DMS 273 (cell line): ENCODE measurements at regions not wholly inside any gene's neighbourhood (a gene's known extent, or its start where the extent isn't known, plus 50 kb on each side); places are given as distances from the start of the nearest gene placed in this dataset.
A peak's percentile ranks its signal among the peaks of the same experiment; 100 is the strongest.

ENCODE experiments used
- DNase-seq: peaks from one replicate; lab custom pipeline; 2025; ENCODE audit not compliant: unreplicated experiment; lab: John Stamatoyannopoulos, UW

DNA sequence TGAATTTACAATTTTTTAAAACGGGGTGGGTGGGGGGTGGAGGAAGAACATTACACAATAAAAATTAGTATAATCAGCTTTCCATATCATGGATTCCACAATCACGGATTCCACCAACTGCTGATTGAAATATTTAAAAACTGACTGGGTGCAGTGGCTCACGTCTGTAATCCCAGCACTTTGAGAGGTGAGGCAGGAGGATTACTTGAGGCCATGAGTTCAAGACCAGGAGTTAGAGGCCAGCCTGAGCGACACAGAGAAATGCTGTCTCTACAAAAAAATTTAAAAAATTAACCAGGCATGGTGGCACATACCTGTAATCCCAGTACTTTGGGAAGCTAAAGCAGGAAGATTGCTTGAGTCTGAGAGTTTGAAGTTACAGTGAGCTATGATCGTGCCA lies 254.7 kb downstream of the ATG4C start:
- DNase-seq: no peak

DNA sequence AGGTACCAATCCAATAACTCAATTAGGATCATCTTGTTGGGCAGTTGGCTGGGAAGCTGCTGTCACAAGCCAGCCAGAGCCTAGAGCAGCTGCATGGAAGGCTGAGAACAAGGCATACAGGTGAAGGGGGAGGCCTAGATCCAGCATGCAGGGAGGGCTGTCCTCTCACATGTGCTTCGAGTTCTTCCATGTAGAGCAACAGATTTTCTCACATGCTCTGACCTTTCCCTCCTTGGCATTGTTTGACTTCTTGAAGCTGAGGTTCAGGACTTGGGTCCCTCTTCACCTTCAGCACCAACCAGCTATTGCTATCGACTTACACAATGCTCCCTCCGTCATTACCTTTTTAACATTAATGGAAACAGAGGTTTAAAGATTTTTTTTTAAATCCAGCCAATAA lies 257.7 kb downstream of the ATG4C start:
- no peak for DNase-seq

DNA sequence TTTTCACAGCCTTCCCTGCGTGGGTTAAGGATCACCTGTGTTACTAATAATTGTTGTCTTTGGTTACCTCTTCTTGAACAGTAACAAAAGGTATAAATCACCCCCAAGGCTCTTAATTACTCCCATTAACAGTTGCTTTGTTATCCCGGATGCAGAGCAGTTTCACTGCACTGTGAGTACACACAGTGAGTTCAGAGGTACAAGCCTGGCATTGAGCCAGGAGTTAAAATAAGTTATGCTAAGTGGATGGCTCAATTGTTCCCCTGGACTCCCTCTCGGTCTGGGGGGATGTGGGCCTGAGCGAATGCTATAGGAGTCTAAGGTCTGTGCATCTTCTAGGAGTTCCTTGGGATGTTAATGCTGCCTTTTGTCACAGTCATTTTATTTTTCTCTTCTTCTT lies 258.3 kb downstream of the ATG4C start:
- DNase-seq: no peak

DNA sequence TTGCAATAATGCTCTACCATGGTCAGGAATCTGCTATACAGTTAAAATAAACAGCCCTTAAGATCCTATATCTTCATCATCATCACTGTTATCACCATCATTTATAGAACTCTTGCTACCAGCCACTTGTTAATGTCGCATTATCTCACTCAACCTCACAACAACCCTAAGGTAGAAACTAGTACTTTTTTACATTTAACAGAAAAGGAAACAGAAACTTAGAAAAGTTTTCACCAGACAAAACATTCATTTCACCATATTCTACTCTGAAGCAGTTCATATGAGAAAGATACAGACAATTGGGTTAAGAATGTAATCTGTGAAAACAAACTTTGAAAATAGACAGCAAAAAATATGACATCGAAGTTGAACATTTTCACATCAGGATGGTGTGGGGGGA lies 262.6 kb downstream of the ATG4C start:
- no peak for DNase-seq

DNA sequence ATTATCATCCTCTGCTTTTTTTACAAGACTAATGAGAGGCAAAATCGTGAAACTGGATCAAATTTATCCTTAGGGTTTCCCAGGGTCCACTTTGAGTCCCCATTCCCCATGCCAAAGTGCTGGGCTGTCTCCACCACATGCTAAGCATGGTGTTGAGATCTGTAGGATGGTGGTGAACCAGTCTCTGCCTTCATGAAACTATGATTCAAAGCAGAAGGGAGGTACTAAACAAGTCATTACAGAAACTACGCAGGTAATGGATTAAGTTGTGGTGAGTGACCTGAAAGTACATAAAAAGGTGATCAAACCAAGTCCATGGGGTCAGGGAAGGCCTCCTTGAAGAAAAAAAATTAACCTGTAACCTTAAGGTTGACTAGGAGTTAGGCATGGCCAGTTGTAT lies 265.2 kb downstream of the ATG4C start:
- no peak for DNase-seq

DNA sequence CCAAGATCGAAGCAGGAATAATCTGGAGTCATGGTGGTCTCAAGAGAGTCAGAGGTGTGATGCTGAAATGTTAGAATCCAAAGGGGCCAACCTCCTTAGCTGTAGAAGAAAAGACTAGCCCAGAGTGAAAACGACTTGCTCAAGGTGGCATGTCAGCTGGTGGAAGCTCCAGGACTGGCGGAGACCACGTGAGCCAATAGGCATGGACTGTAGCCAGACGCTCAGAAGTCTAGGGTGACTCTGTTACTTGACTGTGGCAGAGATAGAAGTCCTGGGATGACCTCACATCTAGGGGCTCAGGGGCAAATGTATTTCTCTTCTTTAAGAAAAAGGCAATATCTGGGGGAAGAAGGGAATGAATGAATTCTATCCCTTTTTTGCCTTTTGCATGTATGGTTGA lies 267.4 kb downstream of the ATG4C start:
- no peak for DNase-seq

DNA sequence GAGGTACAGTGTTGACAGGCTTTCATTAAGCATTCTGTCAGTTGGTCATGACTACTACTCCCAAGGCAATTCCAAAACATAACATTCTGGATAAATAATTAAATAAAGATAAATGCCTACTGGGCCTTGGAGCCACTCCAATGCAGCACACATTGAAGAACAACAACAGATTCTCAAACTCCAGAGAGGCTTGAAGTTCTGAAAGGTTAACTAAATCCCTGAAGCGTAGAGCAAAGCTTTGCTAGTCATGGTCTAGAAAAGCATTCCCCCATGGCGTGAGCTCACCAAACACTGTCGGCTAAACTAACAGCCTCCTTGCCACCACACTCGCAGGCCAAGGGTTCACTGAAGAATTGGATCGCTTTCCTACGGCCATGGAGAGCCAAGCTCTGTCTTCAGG lies 268.0 kb downstream of the ATG4C start:
- no peak for DNase-seq

DNA sequence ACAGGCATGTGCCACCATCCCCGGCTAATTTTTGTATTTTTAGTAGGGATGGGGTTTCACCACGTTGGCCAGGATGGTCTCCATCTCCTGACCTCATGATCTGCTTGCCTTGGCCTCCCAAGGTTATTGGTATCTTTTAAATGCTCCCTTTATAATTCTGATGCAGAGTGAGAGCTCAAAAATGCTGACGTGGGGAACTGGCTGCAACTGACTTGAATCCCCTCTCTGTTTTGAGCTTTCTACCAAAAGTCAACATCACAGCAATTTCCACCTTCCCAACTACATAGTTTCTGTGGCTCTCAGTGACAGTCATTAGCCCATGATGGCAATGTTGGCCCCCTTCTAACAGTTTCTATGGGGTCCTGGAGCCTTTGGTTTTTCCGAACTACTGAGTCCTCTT lies 268.2 kb upstream of the FOXD3 start:
- no peak for DNase-seq

DNA sequence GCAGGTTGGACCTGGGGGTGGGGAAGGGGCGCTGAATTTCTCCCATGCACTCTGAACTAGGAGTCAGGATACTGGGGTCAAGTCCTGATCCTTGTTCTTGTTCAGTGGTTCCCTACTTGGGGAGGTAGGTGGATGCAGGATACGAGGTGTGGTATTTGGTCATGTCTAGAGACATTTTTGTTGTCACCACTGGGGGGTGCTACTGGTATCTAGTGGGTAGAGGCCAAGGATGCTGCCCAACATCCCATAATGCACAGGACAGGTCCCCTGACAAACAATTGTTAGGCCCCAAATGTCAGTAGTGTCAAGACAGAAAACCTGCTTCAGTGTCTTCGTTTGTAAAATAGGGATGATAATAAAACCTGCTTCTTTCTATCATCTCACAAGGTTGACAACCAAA lies 259.0 kb upstream of the FOXD3 start:
- peak; percentile 6 for DNase-seq

DNA sequence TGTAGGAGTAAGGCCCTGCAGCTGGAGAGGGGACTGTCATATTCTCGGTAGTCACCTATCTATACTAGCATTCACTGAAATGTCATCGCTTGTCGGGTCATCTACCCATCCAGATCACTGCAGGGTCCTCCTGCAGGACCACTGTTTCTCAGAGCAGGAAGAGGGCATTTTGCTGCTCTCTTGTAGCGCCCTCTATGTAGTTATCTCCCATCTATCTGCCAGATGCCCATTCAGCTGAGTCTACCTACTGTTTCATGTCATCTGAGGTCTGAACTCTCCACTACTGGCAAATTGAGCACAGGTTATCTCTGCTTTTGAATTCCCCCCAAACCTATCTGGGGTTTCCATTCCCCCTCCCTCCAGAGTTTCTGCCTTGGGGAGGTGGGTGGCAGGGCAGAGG lies 258.2 kb upstream of the FOXD3 start:
- no peak for DNase-seq

DNA sequence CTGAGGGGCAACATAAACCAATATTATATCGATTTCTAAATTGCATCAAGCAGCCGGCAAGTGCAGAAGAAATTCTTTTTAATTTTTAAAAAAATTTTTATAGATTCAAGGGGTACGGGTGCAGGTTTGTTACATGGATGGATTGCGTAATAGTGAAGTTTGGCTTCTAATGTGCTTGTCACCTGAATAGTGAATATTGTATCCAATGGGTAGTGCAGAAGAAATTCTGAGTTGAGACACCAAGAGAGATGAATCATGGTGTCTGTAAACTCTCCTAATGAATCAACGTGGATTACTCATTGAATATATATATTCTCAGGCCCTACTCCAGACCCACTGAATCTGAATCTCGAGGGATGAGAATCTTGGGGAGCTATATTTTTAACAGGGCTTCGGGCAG lies 253.7 kb upstream of the FOXD3 start:
- DNase-seq: no peak

DNA sequence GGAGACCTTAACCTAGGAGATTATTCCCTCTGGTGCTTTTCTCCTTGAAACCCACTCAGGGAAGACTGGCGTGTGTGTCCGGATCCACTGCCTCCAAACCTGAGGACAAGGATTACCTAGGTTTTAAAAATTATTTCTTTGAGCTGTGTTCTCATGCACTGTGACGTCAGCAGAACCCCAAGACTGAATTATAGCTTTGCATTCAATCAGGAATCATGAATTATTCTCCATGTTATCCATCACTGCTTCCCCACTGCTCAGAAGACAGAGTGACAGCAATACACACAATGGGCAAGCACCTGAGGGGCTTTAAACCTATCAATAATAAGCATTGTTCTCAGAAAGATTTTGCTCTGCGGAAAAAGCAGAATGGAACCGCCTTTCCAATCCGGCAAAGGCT lies 253.2 kb upstream of the FOXD3 start:
- no peak for DNase-seq

DNA sequence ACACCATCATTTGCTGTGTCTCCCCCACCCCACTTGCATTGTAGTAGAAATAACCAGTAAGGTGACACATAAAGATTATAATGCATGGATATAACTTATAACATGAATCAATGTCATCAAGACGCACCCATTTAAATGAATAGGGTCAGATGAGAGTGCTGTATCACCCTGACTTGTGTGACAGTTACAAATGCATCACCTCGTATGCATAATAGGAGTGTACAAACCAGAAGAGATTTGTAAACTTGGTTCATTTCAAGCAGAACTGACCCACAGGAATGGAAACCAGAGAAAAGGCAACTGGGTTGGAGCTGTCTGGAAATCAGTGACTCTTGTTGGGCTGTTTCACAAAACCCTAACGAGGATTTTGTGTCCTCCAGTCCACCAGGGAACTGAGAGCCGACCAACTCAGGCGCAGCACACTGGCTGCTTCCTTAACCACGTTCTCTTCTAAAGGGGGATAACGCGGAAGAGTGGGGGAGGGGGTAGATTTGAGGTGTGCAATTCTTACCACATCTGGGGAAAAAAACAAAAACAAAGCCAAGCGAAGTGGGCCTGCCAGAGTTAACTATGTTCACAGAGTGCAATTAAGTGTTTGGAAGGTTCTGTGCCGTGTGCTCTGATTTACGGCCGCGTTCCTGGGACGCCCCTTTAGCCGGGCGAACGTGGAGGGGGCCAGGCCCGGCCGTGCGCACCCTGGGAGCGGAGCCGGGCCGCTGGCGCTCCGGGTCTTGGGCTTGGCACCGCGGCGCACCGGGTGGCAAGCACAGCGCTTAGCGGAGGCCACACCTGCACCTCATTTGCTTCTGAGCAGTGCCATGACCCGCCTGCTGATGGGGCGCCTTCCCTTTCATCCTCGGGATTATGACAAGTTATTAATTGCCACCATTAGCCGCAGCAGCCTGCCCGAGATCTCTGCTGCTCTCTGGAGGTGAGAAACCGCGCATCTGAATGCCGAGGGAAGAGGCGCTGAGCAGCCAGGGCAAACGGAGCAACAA lies 248.8 kb upstream of the FOXD3 start:
- DNase-seq: peak; percentile 61

DNA sequence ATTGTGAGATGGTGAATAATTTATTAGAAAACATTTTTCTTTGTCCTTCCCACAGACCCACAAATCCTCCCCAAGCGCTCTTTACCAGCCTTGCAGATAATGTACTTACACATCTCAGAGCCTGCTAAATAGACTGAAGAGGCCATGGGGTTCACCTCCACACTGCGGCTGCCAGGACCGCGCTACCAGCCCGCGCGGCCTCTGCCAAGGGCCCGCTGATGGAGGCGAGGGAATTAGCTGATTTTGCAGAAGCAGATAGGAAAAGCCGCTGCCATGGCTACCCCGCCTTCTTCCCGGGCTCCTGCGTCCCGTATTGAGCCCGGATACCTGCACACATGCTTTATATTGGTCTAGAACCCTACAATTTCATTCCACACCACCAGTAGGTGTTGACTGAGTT lies 248.0 kb upstream of the FOXD3 start:
- DNase-seq: peak; percentile 57

DNA sequence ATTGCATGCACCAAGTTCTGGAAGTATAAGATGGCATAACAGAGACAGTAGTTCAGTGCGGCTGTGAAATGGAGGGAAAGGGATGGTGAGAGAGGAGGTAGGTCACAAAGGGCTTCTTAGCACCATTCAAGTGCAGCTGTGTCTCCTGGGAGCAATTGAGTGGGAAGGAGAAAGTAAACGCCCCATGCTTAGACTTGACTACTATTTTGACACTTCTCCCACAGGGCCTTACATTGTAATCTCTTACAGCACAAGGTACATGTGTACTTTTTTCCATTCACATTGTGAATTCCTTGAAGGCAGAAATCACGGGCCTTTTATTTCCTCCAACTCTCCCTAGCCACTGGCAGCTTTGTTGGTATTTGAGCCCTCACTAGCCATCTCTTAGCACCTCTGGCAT lies 239.6 kb upstream of the FOXD3 start:
- DNase-seq: no peak

DNA sequence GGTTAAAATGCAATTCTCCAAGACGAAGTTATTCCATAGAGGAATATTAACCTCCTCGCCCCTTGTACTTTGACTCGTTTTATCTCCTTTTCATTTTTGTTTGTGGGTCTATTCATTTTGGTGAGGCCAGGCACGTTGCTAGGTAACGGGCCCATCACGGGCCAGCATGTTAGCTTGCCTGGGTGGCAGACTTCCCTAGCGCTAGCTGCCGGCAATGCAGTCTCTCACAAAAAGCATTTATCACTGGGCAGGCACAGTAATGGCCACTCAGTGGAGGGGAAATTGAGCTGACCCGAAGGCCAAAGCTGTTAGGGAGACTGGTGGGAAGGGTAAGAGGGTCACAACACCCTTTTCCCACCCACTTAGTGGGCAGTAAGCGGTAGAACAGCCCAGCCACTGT lies 234.4 kb upstream of the FOXD3 start:
- DNase-seq: peak; percentile 59

DNA sequence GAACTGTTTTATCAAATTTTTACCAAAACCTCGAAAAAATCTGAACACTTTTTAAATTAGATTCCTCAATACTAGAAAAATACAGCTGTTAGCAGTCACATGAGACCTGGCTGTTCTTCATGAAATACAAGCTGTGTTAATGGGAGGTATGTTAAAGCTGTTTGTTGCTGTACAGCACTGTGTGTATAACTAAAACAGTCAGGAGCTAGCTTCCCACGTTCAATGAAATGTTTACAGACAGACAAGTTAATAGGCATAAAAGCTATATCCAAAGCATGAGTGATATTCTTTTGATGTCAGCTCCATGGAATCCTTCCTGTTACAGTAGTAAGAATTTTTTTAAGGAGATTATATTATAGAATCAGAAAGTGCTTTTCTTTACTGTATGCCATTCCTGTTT lies 223.2 kb upstream of the FOXD3 start:
- DNase-seq: no peak

DNA sequence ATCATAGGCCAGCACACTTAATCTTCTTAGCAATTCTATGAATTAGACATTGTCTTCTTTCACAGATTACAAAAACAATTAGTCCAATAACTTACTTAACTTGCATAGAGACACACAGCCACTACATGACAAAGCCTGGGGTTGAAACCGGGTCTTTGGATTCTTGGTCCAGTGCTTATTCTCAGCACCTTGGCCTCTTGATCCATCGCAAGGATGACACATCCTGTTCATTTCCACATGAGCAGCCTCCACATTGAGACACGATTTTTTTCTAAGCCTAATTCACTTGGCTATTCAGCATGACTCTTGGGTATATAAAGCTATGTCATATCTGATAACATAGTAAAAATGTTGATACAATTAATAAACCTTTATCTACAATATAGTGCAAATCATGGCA lies 221.0 kb upstream of the FOXD3 start:
- DNase-seq: no peak

DNA sequence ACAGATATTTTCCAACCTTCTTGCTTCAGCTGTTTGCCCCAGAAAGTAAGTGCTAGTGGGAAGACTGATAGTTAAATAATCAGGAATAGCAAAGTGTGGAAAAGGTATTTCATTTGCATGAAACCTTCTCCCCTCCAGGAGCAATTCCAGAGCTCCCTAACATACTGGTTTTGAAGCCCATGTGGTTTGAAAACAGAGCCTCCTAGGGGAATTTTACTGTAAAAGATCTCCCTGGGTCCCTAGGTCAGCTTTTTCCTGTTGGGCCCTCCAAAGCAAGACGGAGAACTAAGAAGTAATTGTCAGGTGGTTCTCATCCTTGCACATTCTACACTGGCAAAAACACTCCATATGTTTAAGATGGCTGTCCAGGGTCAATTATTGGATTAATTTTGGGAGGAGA lies 218.7 kb upstream of the FOXD3 start:
- DNase-seq: no peak

DNA sequence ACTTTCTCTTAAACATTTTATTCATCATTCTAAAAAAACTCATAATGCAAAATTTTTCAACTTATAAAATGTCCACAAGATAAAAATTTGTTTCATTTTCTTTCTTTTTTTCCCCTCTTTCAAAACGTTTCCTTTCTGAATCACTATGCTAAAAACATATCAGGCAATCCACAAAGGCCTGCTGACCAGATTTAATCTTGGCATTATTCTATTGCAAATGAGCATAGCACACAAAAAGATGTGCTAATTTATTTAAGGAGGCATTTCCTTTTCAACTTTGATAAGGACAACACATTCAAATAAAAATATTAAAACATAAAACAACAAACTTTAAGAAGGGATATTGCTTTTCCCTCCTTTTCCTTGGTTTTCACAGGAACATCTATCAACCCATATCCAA lies 215.3 kb upstream of the FOXD3 start:
- no peak for DNase-seq

DNA sequence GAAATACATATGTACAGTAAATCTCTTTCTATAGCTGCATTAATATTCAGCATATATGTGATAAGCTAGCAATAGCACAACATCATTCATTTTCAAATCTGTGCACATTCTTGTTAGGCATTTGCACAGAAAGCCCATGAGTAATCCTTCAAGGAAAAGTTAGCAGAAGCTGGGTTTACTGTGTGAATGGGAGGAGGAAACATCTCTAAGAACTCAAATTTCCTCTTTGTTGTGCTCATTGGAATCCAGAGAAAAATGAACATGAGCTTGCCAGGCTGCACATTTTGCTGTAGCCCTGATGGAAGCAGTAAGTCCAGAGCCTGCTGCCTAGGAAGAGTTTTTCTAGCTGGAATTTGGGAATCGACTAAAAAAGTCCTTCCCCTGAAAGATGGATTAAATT lies 214.2 kb upstream of the FOXD3 start:
- DNase-seq: no peak

DNA sequence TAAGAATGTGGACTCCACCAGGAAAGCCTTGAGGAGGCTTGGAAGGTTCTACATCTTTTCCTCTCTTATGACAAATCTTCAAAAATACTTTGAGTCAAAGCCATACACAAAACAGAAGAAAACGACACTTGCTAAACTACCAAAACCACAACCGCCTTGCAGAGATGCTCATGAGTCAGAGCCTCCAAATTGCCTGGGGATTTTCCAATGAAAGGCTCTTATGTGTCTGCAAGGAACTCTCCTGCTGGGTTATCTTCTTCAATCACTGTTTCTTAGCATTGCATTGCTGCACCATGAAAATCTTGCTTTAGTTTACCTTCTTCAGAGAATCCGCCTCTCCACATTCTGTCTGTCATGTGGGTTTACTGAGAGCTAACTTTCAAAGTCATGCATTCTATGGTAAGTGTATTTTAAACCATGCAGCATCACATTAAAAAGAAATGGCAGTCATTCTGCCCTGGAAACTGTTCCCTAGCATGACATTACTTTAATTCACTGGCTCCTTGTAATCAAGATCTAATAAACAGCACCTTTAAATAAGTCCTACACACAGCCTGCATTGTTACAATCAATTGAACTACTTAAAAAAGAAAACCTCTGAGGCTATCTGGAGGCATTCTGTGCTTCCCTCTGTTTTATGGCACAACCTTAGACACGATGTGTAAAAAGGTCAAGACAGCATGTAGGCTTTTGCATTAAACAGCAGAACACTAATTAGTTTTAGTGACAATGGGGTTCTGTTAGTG lies 210.0 kb upstream of the FOXD3 start:
- DNase-seq: no peak
